ENCODE measurements at regions not wholly inside any gene's neighbourhood (a gene's known extent, or its start where the extent isn't known, plus 50 kb on each side); places are given as distances from the start of the nearest gene placed in this dataset.
"Not testable (repeated sequence)": the region's sequence is repeated elsewhere in the genome, so short reads cannot be mapped to it uniquely, and the experiment has no call there.

GRCh38 chrX:3881898-3882552, 168.6 kb upstream of the PRKX start:
- not testable (repeated sequence) for DNase-seq

GRCh38 chrX:3881255-3881895, 167.9 kb upstream of the PRKX start:
- DNase-seq: not testable (repeated sequence)

GRCh38 chrX:3876393-3876792, 162.9 kb upstream of the PRKX start:
- not testable (repeated sequence) for DNase-seq

GRCh38 chrX:3875638-3876037, 162.2 kb upstream of the PRKX start:
- DNase-seq: not testable (repeated sequence)

GRCh38 chrX:3872226-3872879, 158.9 kb upstream of the PRKX start:
- not testable (repeated sequence) for DNase-seq

GRCh38 chrX:3867067-3867831, 153.8 kb upstream of the PRKX start:
- DNase-seq: not testable (repeated sequence)

- DNase-seq: not testable (repeated sequence)
Measured at GRCh38 chrX:3858332-3858731, 144.9 kb upstream of the PRKX start.

- not testable (repeated sequence) for DNase-seq
Measured at GRCh38 chrX:3843522-3844145, 130.2 kb upstream of the PRKX start.

- DNase-seq: peak; percentile 53
Measured at GRCh38 chrX:3842822-3843521, 129.5 kb upstream of the PRKX start.

GRCh38 chrX:3838754-3839153, 125.3 kb upstream of the PRKX start:
- not testable (repeated sequence) for DNase-seq

GRCh38 chrX:3837958-3838643, 124.7 kb upstream of the PRKX start:
- DNase-seq: not testable (repeated sequence)

- DNase-seq: not testable (repeated sequence)
Measured at GRCh38 chrX:3837211-3837610, 123.8 kb upstream of the PRKX start.

GRCh38 chrX:3833761-3834542, 120.5 kb upstream of the PRKX start:
- DNase-seq: not testable (repeated sequence)

GRCh38 chrX:3830020-3830419, 116.6 kb upstream of the PRKX start:
- not testable (repeated sequence) for DNase-seq

- not testable (repeated sequence) for DNase-seq
Measured at GRCh38 chrX:3829041-3829531, 115.6 kb upstream of the PRKX start.

- DNase-seq: not testable (repeated sequence)
Measured at GRCh38 chrX:3828378-3829040, 115.1 kb upstream of the PRKX start.

GRCh38 chrX:3824008-3824407, 110.6 kb upstream of the PRKX start:
- not testable (repeated sequence) for DNase-seq

- no peak for DNase-seq
Measured at GRCh38 chrX:3820167-3820566, 106.7 kb upstream of the PRKX start.

GRCh38 chrX:3817480-3817879, 104.0 kb upstream of the PRKX start:
- not testable (repeated sequence) for DNase-seq
